ENCODE measurements at regions not wholly inside any gene's neighbourhood (a gene's known extent, or its start where the extent isn't known, plus 50 kb on each side); places are given as distances from the start of the nearest gene placed in this dataset.
"Not testable (repeated sequence)": the region's sequence is repeated elsewhere in the genome, so short reads cannot be mapped to it uniquely, and the experiment has no call there.

- no peak overlapping the region for H3K4me3 ChIP-seq (ENCODE audit: low read depth, low read length)
- H3K9me3 ChIP-seq (ENCODE audit: control insufficient read depth in 2 of 2, low read length in 2 of 2), result peaks cover 3% of the 10 kb centered on the region in 2 experiments
- no peak overlapping the region for H3K27ac ChIP-seq (ENCODE audit: insufficient read depth, low read length, poor library complexity, severe bottlenecking)
- H3K4me1 ChIP-seq (ENCODE audit: control insufficient read depth, insufficient read depth, low read length, poor library complexity, severe bottlenecking), result no peaks in the 10 kb centered on the region
- H3K9me3 Mint-ChIP-seq, result peaks cover 4 to 30% (median 8%) of the 10 kb centered on the region in 7 donors
- no peaks in the 10 kb centered on the region for H3K27me3 ChIP-seq (ENCODE audit: control insufficient read depth, insufficient read depth, low read length)
- H3K36me3 Mint-ChIP-seq, result no peaks in the 10 kb centered on the region
- ATAC-seq (ENCODE audit: low read depth in 2 of 2) (no peak), DNase-seq (no peak)
- H3K36me3 ChIP-seq (ENCODE audit: control insufficient read depth, insufficient read depth, low read length), result no peaks in the 10 kb centered on the region
- H3K27ac Mint-ChIP-seq, result no peak overlapping the region
- no peak overlapping the region for H3K4me3 Mint-ChIP-seq
- no peaks in the 10 kb centered on the region for H3K4me1 Mint-ChIP-seq
- no peaks in the 10 kb centered on the region for H3K27me3 Mint-ChIP-seq
These were observed 495.4 kb upstream of the SEL1L start for GRCh38 chr14:82029038-82029437.

- H3K4me3 Mint-ChIP-seq, result no peak overlapping the region
- peaks cover 0 to 7% (median 2%) of the 10 kb centered on the region in 7 donors for H3K9me3 Mint-ChIP-seq
- H3K36me3 Mint-ChIP-seq, result no peaks in the 10 kb centered on the region
These were observed 501.7 kb upstream of the SEL1L start for GRCh38 chr14:82035397-82035796.

GRCh38 chr14:82038066-82038465, 504.4 kb upstream of the SEL1L start:
- H3K4me3 Mint-ChIP-seq; H3K9me3 ChIP-seq (ENCODE audit: control insufficient read depth in 2 of 2, low read length in 2 of 2); H3K27me3 ChIP-seq (ENCODE audit: control insufficient read depth, insufficient read depth, low read length); DNase-seq; H3K27ac ChIP-seq (ENCODE audit: insufficient read depth, low read length, poor library complexity, severe bottlenecking); H3K27me3 Mint-ChIP-seq; H3K4me1 ChIP-seq (ENCODE audit: control insufficient read depth, insufficient read depth, low read length, poor library complexity, severe bottlenecking); H3K27ac Mint-ChIP-seq; H3K4me1 Mint-ChIP-seq; H3K36me3 Mint-ChIP-seq; H3K36me3 ChIP-seq (ENCODE audit: control insufficient read depth, insufficient read depth, low read length); H3K9me3 Mint-ChIP-seq; H3K4me3 ChIP-seq (ENCODE audit: low read depth, low read length); ATAC-seq (ENCODE audit: low read depth in 2 of 2): not testable (repeated sequence)

More at GRCh38 chr14:82035397-82035796, 501.7 kb upstream of the SEL1L start:
- H3K27ac ChIP-seq (ENCODE audit: insufficient read depth, low read length, poor library complexity, severe bottlenecking), result no peak overlapping the region
- no peak overlapping the region for H3K4me3 ChIP-seq (ENCODE audit: low read depth, low read length)
- Mint-ChIP-seq H3K4me1 (no peaks in the 10 kb centered on the region), H3K27me3 (no peaks in the 10 kb centered on the region), H3K27ac (no peak overlapping the region)
- no peaks in the 10 kb centered on the region for H3K4me1 ChIP-seq (ENCODE audit: control insufficient read depth, insufficient read depth, low read length, poor library complexity, severe bottlenecking)
- H3K36me3 ChIP-seq (ENCODE audit: control insufficient read depth, insufficient read depth, low read length), result no peaks in the 10 kb centered on the region
- no peaks in the 10 kb centered on the region for H3K9me3 ChIP-seq (ENCODE audit: control insufficient read depth in 2 of 2, low read length in 2 of 2)
- no peak for DNase-seq
- ATAC-seq (ENCODE audit: low read depth in 2 of 2), result no peak
- H3K27me3 ChIP-seq (ENCODE audit: control insufficient read depth, insufficient read depth, low read length), result no peaks in the 10 kb centered on the region

- DNase-seq (no peak), ATAC-seq (ENCODE audit: low read depth in 2 of 2) (no peak)
- Mint-ChIP-seq H3K27ac (no peak overlapping the region), H3K27me3 (no peaks in the 10 kb centered on the region), H3K9me3 (peaks cover 0 to 18% (median 5%) of the 10 kb centered on the region in 7 donors), H3K4me1 (no peaks in the 10 kb centered on the region), H3K4me3 (no peak overlapping the region), H3K36me3 (no peaks in the 10 kb centered on the region)
- H3K4me1 ChIP-seq (ENCODE audit: control insufficient read depth, insufficient read depth, low read length, poor library complexity, severe bottlenecking), result no peaks in the 10 kb centered on the region
- no peak overlapping the region for H3K27ac ChIP-seq (ENCODE audit: insufficient read depth, low read length, poor library complexity, severe bottlenecking)
- H3K4me3 ChIP-seq (ENCODE audit: low read depth, low read length), result no peak overlapping the region
- no peaks in the 10 kb centered on the region for H3K36me3 ChIP-seq (ENCODE audit: control insufficient read depth, insufficient read depth, low read length)
- no peaks in the 10 kb centered on the region for H3K27me3 ChIP-seq (ENCODE audit: control insufficient read depth, insufficient read depth, low read length)
- no peaks in the 10 kb centered on the region for H3K9me3 ChIP-seq (ENCODE audit: control insufficient read depth in 2 of 2, low read length in 2 of 2)
These were observed 511.7 kb upstream of the SEL1L start for GRCh38 chr14:82045339-82045738.

GRCh38 chr14:82046512-82047226, 513.0 kb upstream of the SEL1L start:
- Histone ChIP-seq H3K4me3 (ENCODE audit: low read depth, low read length) (no peak overlapping the region), H3K27ac (ENCODE audit: insufficient read depth, low read length, poor library complexity, severe bottlenecking) (no peak overlapping the region), H3K27me3 (ENCODE audit: control insufficient read depth, insufficient read depth, low read length) (no peaks in the 10 kb centered on the region), H3K9me3 (ENCODE audit: control insufficient read depth in 2 of 2, low read length in 2 of 2) (no peaks in the 10 kb centered on the region), H3K36me3 (ENCODE audit: control insufficient read depth, insufficient read depth, low read length) (no peaks in the 10 kb centered on the region), H3K4me1 (ENCODE audit: control insufficient read depth, insufficient read depth, low read length, poor library complexity, severe bottlenecking) (no peaks in the 10 kb centered on the region)
- Mint-ChIP-seq H3K27ac (no peak overlapping the region), H3K9me3 (peaks cover 0 to 15% (median 5%) of the 10 kb centered on the region in 7 donors), H3K27me3 (no peaks in the 10 kb centered on the region), H3K4me3 (no peak overlapping the region), H3K36me3 (no peaks in the 10 kb centered on the region), H3K4me1 (no peaks in the 10 kb centered on the region)
- DNase-seq, result no peak
- ATAC-seq (ENCODE audit: low read depth in 2 of 2), result no peak

- H3K9me3 ChIP-seq (ENCODE audit: control insufficient read depth in 2 of 2, low read length in 2 of 2), result no peaks in the 10 kb centered on the region
- H3K4me1 ChIP-seq (ENCODE audit: control insufficient read depth, insufficient read depth, low read length, poor library complexity, severe bottlenecking), result no peaks in the 10 kb centered on the region
- H3K27me3 ChIP-seq (ENCODE audit: control insufficient read depth, insufficient read depth, low read length), result no peaks in the 10 kb centered on the region
- Mint-ChIP-seq H3K36me3 (no peaks in the 10 kb centered on the region), H3K27ac (no peak overlapping the region), H3K4me3 (no peak overlapping the region), H3K9me3 (peaks cover 0 to 13% (median 5%) of the 10 kb centered on the region in 7 donors), H3K4me1 (no peaks in the 10 kb centered on the region), H3K27me3 (no peaks in the 10 kb centered on the region)
- H3K36me3 ChIP-seq (ENCODE audit: control insufficient read depth, insufficient read depth, low read length), result no peaks in the 10 kb centered on the region
- ATAC-seq (ENCODE audit: low read depth in 2 of 2) (no peak), DNase-seq (no peak)
- no peak overlapping the region for H3K27ac ChIP-seq (ENCODE audit: insufficient read depth, low read length, poor library complexity, severe bottlenecking)
- H3K4me3 ChIP-seq (ENCODE audit: low read depth, low read length), result no peak overlapping the region
These were observed 514.3 kb upstream of the SEL1L start for GRCh38 chr14:82047777-82048470.

DNA sequence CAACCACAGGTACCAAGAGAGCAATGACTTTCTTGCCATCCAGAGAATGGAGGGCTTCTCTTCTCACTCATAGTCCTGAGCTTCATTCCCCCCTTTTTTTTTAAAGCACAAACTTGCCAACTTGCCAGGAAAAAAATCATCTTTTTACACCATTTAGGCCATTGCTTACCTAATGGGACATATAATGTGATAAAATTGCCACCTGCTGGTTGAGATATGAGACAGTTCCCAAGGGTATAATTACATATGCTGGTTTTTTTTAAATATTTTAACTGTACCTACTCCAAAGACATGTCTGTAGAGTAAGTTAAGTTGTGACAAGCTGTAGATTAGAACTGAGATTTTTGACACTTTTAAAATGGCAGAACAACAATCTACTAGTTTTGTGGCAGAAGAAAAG, 519.1 kb upstream of the SEL1L start:
- no peak overlapping the region for H3K27ac Mint-ChIP-seq
- no peak overlapping the region for H3K4me3 ChIP-seq (ENCODE audit: low read depth, low read length)

More for the DNA sequence above, 519.1 kb upstream of the SEL1L start:
- Mint-ChIP-seq H3K4me3 (no peak overlapping the region), H3K4me1 (no peaks in the 10 kb centered on the region), H3K27me3 (no peaks in the 10 kb centered on the region), H3K36me3 (no peaks in the 10 kb centered on the region), H3K9me3 (peaks cover 2 to 10% (median 5%) of the 10 kb centered on the region in 7 donors)
- Histone ChIP-seq H3K27me3 (ENCODE audit: control insufficient read depth, insufficient read depth, low read length) (no peaks in the 10 kb centered on the region), H3K27ac (ENCODE audit: insufficient read depth, low read length, poor library complexity, severe bottlenecking) (no peak overlapping the region), H3K9me3 (ENCODE audit: control insufficient read depth in 2 of 2, low read length in 2 of 2) (no peaks in the 10 kb centered on the region), H3K36me3 (ENCODE audit: control insufficient read depth, insufficient read depth, low read length) (no peaks in the 10 kb centered on the region), H3K4me1 (ENCODE audit: control insufficient read depth, insufficient read depth, low read length, poor library complexity, severe bottlenecking) (no peaks in the 10 kb centered on the region)
- ATAC-seq (ENCODE audit: low read depth in 2 of 2) (no peak), DNase-seq (no peak)
